ENCODE measurements at regions not wholly inside any gene's neighbourhood (a gene's known extent, or its start where the extent isn't known, plus 50 kb on each side); places are given as distances from the start of the nearest gene placed in this dataset.

GRCh38 chr5:158429564-158429963, 570.6 kb upstream of the CLINT1 start:
- Mint-ChIP-seq H3K9me3 (peaks cover 0 to 7% (median 2%) of the 10 kb centered on the region in 7 donors), H3K27me3 (no peaks in the 10 kb centered on the region), H3K27ac (peak overlapping the region in 2 of 6 donors; percentile 15 to 52), H3K4me3 (peak overlapping the region in 2 of 8 donors; percentile 0 to 16), H3K36me3 (no peaks in the 10 kb centered on the region), H3K4me1 (peaks cover 22 to 50% (median 27%) of the 10 kb centered on the region in 3 donors)
- ATAC-seq (ENCODE audit: low read depth in 2 of 2) (no peak), DNase-seq (no peak)

- peaks cover 0 to 4% (median 0%) of the 10 kb centered on the region in 7 donors for H3K9me3 Mint-ChIP-seq
- H3K4me1 Mint-ChIP-seq: peaks cover 15 to 25% (median 23%) of the 10 kb centered on the region in 3 donors
- no peak overlapping the region for H3K4me3 Mint-ChIP-seq
- H3K27ac Mint-ChIP-seq: no peak overlapping the region
- no peaks in the 10 kb centered on the region for H3K36me3 Mint-ChIP-seq
- no peak for DNase-seq
- H3K27me3 Mint-ChIP-seq: no peaks in the 10 kb centered on the region
- no peak for ATAC-seq (ENCODE audit: low read depth in 2 of 2)
Observed at GRCh38 chr5:158423623-158424200, 564.8 kb upstream of the CLINT1 start.

DNA sequence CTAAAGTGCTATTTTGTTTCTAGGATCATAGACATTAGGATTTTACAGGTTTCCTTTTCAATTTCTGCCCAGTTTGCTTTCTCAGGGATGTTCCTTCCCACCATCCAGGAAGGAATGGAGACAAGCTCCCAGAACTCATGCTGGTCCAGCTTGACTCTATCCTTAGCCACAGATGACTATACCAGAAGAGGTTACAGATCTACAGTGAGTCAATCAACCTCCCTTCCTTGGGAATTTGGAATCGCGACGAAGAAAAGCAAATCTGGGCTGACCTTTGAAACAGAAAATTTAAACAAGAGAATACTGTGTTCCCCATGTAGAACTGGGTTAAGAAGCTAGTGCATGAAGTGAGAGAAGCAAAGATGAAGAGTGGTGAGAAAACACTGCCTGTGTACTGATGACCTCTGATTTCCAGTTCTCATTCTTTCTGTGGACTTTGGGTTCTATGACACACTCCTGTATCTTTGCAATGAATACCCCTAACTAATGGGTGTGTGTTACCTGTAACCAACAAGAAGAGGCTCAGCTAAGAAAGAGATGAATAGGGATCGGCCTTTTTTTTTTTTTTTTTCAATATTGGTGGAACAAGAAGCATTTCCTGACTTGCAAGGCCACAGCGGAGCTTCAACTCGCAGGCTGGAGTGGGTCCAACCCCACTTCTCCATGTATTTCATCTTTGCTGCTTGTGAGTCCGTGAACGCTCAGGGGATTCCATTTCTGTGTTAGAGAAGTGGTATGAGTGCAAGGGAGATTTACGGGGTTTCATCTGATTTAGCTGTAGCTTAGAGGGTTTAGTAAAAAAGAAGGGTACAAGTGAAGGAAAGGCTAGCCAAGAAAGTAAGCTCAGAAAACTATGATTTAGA, 563.9 kb upstream of the CLINT1 start:
- peaks cover 13 to 25% (median 19%) of the 10 kb centered on the region in 3 donors for H3K4me1 Mint-ChIP-seq
- no peak overlapping the region for H3K4me3 Mint-ChIP-seq
- no peaks in the 10 kb centered on the region for H3K36me3 Mint-ChIP-seq

DNA sequence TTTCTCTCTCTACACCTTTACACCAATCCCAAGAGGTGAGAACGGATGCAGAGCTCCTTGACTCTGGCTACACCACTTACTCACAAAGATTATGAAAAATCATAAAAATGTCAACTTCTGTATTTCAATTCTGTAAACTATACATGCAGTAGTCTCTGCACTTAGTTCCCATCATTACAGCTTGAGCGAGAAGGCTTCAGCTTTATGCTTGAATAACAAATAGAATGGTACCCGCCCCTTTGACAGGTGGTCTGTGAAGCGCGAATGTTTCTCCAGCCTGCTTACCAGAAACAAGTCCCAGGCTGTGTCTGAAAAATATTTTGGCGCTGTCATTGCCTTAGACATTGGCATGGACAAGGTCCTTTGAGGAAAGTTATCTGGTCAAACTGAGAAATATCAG, 562.4 kb upstream of the CLINT1 start:
- H3K36me3 Mint-ChIP-seq: no peaks in the 10 kb centered on the region
- H3K4me1 Mint-ChIP-seq: peaks cover 13 to 25% (median 19%) of the 10 kb centered on the region in 3 donors
- ATAC-seq (ENCODE audit: low read depth in 2 of 2) (peak; percentile 99), DNase-seq (peak; percentile 24)
- H3K9me3 Mint-ChIP-seq: peaks cover 0 to 4% (median 0%) of the 10 kb centered on the region in 7 donors
- H3K4me3 Mint-ChIP-seq: peak overlapping the region in 6 of 8 donors; percentile 4 to 68 (median 48)
- H3K27me3 Mint-ChIP-seq: no peaks in the 10 kb centered on the region
- peak overlapping the region in 4 of 6 donors; percentile 19 to 72 (median 44) for H3K27ac Mint-ChIP-seq

More for the DNA sequence above, 563.9 kb upstream of the CLINT1 start:
- Mint-ChIP-seq H3K9me3 (peaks cover 0 to 4% (median 0%) of the 10 kb centered on the region in 7 donors), H3K27ac (no peak overlapping the region), H3K27me3 (no peaks in the 10 kb centered on the region)
- DNase-seq (no peak), ATAC-seq (ENCODE audit: low read depth in 2 of 2) (no peak)

GRCh38 chr5:158419186-158419585, 560.2 kb upstream of the CLINT1 start:
- peaks cover 0 to 4% (median 0%) of the 10 kb centered on the region in 7 donors for H3K9me3 Mint-ChIP-seq

DNA sequence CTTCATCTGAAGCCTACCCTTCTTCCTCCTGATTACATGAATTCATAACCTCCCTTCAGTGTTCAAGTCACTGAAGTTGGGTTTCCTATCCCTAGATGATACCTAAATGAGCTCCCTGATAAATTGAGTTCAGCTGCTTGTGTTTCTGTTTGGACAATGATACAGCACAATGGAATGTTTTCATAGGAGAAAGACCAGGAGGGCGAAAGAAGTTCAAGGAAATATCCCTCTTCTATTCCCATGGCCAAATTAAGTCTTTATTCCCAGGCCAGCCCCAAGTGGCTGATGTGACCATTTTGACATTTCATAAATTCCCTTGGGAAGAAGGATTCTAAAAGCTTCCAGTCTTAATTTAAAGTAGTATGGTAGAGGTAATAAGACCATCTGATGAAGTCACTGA, 555.8 kb upstream of the CLINT1 start:
- H3K9me3 Mint-ChIP-seq: peaks cover 0 to 2% (median 0%) of the 10 kb centered on the region in 7 donors
- no peaks in the 10 kb centered on the region for H3K27me3 Mint-ChIP-seq

More at GRCh38 chr5:158419186-158419585, 560.2 kb upstream of the CLINT1 start:
- Mint-ChIP-seq H3K27ac (peak overlapping the region in 2 of 6 donors; percentile 57 to 90), H3K4me1 (peaks cover 13 to 25% (median 22%) of the 10 kb centered on the region in 3 donors), H3K27me3 (no peaks in the 10 kb centered on the region), H3K36me3 (no peaks in the 10 kb centered on the region), H3K4me3 (no peak overlapping the region)
- ATAC-seq (ENCODE audit: low read depth in 2 of 2) (no peak), DNase-seq (no peak)

GRCh38 chr5:158414333-158414762, 555.4 kb upstream of the CLINT1 start:
- H3K27me3 Mint-ChIP-seq: no peaks in the 10 kb centered on the region
- DNase-seq (no peak), ATAC-seq (ENCODE audit: low read depth in 2 of 2) (no peak)
- no peaks in the 10 kb centered on the region for H3K36me3 Mint-ChIP-seq
- peaks cover 0 to 2% (median 0%) of the 10 kb centered on the region in 7 donors for H3K9me3 Mint-ChIP-seq
- H3K4me3 Mint-ChIP-seq: no peak overlapping the region
- H3K27ac Mint-ChIP-seq: no peak overlapping the region
- H3K4me1 Mint-ChIP-seq: peaks cover 8 to 30% (median 15%) of the 10 kb centered on the region in 3 donors

More for the DNA sequence above, 555.8 kb upstream of the CLINT1 start:
- H3K36me3 Mint-ChIP-seq: no peaks in the 10 kb centered on the region
- H3K4me1 Mint-ChIP-seq: peaks cover 8 to 31% (median 15%) of the 10 kb centered on the region in 3 donors
- ATAC-seq (ENCODE audit: low read depth in 2 of 2): no peak
- no peak overlapping the region for H3K4me3 Mint-ChIP-seq
- H3K27ac Mint-ChIP-seq: no peak overlapping the region
- no peak for DNase-seq

DNA sequence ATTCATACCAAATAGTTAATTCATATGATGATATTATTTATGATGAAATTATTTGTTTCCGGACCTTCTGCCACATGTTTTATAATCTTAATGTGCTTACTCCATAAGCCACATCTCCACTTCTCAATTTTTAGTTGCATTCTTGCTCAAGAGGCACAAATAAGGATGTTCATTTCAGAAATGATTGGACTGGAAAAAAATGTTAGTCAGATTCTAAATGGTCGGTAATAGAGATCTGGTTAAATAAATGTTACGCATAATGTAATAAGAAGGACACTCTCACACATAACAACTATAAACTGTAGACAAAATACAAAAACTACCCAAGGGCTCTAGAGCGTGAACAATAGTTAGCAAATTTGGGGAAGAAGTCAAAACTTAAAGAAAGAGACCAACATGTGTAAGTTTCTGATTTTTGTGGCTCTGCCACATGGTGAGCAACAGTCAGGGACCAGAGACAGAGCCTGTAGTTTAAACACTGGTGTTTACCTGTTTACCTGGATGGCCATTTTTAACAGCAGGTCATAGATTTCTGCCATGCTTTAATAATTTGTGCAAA, 554.3 kb upstream of the CLINT1 start:
- no peaks in the 10 kb centered on the region for H3K27me3 Mint-ChIP-seq
- H3K4me3 Mint-ChIP-seq: peak overlapping the region in 2 of 8 donors; percentile 0 to 59
- H3K36me3 Mint-ChIP-seq: no peaks in the 10 kb centered on the region
- H3K4me1 Mint-ChIP-seq: peaks cover 8 to 26% (median 12%) of the 10 kb centered on the region in 3 donors
- DNase-seq (no peak), ATAC-seq (ENCODE audit: low read depth in 2 of 2) (peak; percentile 77 to 80)
- peaks cover 0 to under 1% (median 0%) of the 10 kb centered on the region in 7 donors for H3K9me3 Mint-ChIP-seq
- peak overlapping the region in 2 of 6 donors; percentile 14 to 72 for H3K27ac Mint-ChIP-seq

- Mint-ChIP-seq H3K9me3 (no peaks in the 10 kb centered on the region), H3K4me3 (no peak overlapping the region), H3K27ac (no peak overlapping the region), H3K4me1 (peaks cover 8 to 26% (median 12%) of the 10 kb centered on the region in 3 donors), H3K27me3 (no peaks in the 10 kb centered on the region), H3K36me3 (no peaks in the 10 kb centered on the region)
- DNase-seq (no peak), ATAC-seq (ENCODE audit: low read depth in 2 of 2) (no peak)
Observed at GRCh38 chr5:158410976-158411375, 552.0 kb upstream of the CLINT1 start.

GRCh38 chr5:158409507-158409906, 550.6 kb upstream of the CLINT1 start:
- H3K4me1 Mint-ChIP-seq: peaks cover 8 to 26% (median 12%) of the 10 kb centered on the region in 3 donors
- peaks cover 8% of the 10 kb centered on the region in 2 donors for H3K36me3 Mint-ChIP-seq
- no peak overlapping the region for H3K4me3 Mint-ChIP-seq
- DNase-seq (no peak), ATAC-seq (ENCODE audit: low read depth in 2 of 2) (peak; percentile 68 to 74)
- peaks cover 0 to 7% (median 7%) of the 10 kb centered on the region in 7 donors for H3K9me3 Mint-ChIP-seq
- no peak overlapping the region for H3K27ac Mint-ChIP-seq
- no peaks in the 10 kb centered on the region for H3K27me3 Mint-ChIP-seq

- H3K36me3 Mint-ChIP-seq: peaks cover 24% of the 10 kb centered on the region in 2 donors
- no peak for ATAC-seq (ENCODE audit: low read depth in 2 of 2)
- no peak overlapping the region for H3K27ac Mint-ChIP-seq
- DNase-seq: no peak
- H3K4me1 Mint-ChIP-seq: peaks cover 0 to 18% (median 12%) of the 10 kb centered on the region in 3 donors
- H3K27me3 Mint-ChIP-seq: no peaks in the 10 kb centered on the region
- peaks cover 10 to 24% (median 20%) of the 10 kb centered on the region in 7 donors for H3K9me3 Mint-ChIP-seq
- H3K4me3 Mint-ChIP-seq: no peak overlapping the region
Observed at GRCh38 chr5:158407824-158408195, 548.9 kb upstream of the CLINT1 start.

DNA sequence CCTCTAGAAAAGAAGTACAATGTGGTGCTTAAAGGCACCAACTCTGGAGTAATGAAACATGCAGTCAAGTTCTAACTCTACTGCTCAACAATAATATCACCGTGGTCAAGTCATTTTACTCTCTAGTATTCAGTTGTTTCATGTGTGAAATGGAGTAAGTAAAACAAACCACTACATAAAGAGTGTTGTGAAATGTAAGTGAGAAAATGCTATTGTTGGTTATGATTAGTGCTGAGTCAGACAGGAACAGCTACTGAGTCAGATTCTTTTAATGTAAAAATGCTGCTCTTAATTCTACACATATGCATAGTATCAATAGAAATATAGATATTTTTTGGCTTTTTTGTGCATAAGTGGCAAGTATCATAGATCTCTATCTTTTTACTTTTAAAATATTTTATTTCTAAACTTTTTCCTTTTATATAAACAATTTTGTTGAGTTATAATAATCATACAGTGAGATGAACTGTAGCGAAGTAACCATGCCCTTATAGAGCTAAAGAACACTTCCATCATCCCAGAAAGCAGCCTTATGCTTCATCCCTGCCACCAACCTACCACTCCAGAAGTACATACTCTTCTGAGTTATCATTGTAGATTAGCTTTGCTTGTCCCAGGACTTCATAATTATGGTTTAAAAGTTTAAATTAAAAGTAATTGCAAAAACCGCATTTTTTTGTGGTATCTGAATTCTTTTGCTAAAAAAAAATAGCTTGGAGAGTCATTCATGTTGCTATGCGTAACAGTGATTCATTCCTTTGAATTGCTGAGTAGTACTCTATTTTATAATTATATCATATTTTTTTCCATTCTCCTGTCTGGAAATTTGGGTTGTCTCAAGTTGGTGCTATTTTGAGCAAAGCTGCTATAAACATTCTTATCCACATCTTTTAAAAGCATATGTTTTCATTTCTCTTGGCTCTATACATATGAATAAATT, 548.2 kb upstream of the CLINT1 start:
- Mint-ChIP-seq H3K27me3 (no peaks in the 10 kb centered on the region), H3K36me3 (peaks cover 24 to 25% of the 10 kb centered on the region in 2 donors), H3K4me3 (no peak overlapping the region), H3K27ac (no peak overlapping the region), H3K9me3 (peaks cover 10 to 24% (median 22%) of the 10 kb centered on the region in 7 donors), H3K4me1 (peaks cover 0 to 17% (median 14%) of the 10 kb centered on the region in 3 donors)
- DNase-seq (no peak), ATAC-seq (ENCODE audit: low read depth in 2 of 2) (no peak)
